HL-60 (cell line): ENCODE measurements at regions not wholly inside any gene's neighbourhood (a gene's known extent, or its start where the extent isn't known, plus 50 kb on each side); places are given as distances from the start of the nearest gene placed in this dataset.

Source experiments
- TF ChIP-seq, protein P1 (sequence below): IDR thresholded peaks from 2 replicates; pipeline ENCODE4 v1.6.1; 2012; ENCODE audit warnings: low read depth; ENCODE audit not compliant: insufficient replicate concordance
- TF ChIP-seq, protein P2 (sequence below): IDR thresholded peaks from one replicate; pipeline ENCODE4 v1.5.1; 2011; ENCODE audit warnings: low read length, control low read depth, inconsistent platforms; ENCODE audit not compliant: insufficient read depth

DNA sequence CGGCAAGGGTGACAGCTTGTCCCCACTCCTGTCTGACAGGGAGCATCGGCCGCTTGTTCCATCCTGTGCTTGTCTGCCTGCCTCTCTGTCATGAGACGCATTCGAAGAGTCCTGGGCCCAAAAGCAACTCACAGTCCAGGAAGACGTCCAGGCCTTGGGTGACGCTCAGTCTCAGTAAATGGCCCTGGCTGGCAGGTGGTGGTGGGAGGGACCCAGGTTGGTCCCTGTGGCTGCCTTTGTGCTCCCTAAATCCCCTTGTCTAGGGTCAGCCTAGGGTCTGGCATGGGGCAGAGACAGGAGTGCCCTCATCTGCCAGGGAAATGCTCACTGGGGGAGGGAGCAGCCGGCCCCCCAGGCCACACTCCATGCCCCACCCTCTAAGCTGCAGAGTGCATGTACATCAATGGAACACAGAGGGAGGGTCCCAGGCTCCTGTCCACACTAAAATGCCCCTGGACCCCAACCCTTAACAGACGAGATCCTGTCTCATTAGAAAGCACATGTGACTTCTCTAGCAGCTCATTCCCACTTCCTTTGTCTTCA, 295.2 kb upstream of the ZNF32 start:
- TF ChIP-seq, protein P1, sequence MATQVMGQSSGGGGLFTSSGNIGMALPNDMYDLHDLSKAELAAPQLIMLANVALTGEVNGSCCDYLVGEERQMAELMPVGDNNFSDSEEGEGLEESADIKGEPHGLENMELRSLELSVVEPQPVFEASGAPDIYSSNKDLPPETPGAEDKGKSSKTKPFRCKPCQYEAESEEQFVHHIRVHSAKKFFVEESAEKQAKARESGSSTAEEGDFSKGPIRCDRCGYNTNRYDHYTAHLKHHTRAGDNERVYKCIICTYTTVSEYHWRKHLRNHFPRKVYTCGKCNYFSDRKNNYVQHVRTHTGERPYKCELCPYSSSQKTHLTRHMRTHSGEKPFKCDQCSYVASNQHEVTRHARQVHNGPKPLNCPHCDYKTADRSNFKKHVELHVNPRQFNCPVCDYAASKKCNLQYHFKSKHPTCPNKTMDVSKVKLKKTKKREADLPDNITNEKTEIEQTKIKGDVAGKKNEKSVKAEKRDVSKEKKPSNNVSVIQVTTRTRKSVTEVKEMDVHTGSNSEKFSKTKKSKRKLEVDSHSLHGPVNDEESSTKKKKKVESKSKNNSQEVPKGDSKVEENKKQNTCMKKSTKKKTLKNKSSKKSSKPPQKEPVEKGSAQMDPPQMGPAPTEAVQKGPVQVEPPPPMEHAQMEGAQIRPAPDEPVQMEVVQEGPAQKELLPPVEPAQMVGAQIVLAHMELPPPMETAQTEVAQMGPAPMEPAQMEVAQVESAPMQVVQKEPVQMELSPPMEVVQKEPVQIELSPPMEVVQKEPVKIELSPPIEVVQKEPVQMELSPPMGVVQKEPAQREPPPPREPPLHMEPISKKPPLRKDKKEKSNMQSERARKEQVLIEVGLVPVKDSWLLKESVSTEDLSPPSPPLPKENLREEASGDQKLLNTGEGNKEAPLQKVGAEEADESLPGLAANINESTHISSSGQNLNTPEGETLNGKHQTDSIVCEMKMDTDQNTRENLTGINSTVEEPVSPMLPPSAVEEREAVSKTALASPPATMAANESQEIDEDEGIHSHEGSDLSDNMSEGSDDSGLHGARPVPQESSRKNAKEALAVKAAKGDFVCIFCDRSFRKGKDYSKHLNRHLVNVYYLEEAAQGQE: no peak
- TF ChIP-seq, protein P2, sequence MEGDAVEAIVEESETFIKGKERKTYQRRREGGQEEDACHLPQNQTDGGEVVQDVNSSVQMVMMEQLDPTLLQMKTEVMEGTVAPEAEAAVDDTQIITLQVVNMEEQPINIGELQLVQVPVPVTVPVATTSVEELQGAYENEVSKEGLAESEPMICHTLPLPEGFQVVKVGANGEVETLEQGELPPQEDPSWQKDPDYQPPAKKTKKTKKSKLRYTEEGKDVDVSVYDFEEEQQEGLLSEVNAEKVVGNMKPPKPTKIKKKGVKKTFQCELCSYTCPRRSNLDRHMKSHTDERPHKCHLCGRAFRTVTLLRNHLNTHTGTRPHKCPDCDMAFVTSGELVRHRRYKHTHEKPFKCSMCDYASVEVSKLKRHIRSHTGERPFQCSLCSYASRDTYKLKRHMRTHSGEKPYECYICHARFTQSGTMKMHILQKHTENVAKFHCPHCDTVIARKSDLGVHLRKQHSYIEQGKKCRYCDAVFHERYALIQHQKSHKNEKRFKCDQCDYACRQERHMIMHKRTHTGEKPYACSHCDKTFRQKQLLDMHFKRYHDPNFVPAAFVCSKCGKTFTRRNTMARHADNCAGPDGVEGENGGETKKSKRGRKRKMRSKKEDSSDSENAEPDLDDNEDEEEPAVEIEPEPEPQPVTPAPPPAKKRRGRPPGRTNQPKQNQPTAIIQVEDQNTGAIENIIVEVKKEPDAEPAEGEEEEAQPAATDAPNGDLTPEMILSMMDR: no peak
